K562 (cell line): ENCODE measurements at regions not wholly inside any gene's neighbourhood (a gene's known extent, or its start where the extent isn't known, plus 50 kb on each side); places are given as distances from the start of the nearest gene placed in this dataset.
A peak's percentile ranks its signal among the peaks of the same experiment; 100 is the strongest.
"Not testable (repeated sequence)": the region's sequence is repeated elsewhere in the genome, so short reads cannot be mapped to it uniquely, and the experiment has no call there.

Source experiments
- ATAC-seq: fragments of 200-7000 bp; cut with Tn5 transposase; 3 replicates; pipeline ENCODE4 v1.9.1; 2020; ENCODE audit warnings: moderate library complexity
- BruUV-seq: library from RNA; stranded (reverse); fragments of 400-500 nt; replicated peaks from 2 replicates; lab custom pipeline; 2021; lab: Mats Ljungman, UMichigan
- CTCF ChIA-PET: fragments of 300-600 bp; formaldehyde crosslinking; extraction: SDS; loops from one replicate; lab custom pipeline; 2021; ENCODE audit warnings: low intra/inter-chr PET ratio; lab: Yijun Ruan, JAX
- POLR2A ChIA-PET: fragments of 300-600, 350-650 bp; sonication (Branson Sonifier 250); formaldehyde crosslinking; extraction: SDS; loops from one replicate; lab custom pipeline; 2021; ENCODE audit warnings: antibody characterized with exemption, inconsistent platforms; lab: Yijun Ruan, JAX
- DNase-seq, 4 experiments: peaks; one replicate each; pipeline versions ENCODE4 v3.0.0 to v3.0.0-alpha.2; 2011 to 2018; ENCODE audit warnings: low spot score in 3 of 4, mixed read lengths in 3 of 4; ENCODE audit errors: extremely low read depth in 1 of 4
- FAIRE-seq: peaks from 2 replicates; lab custom pipeline; 2011; peaks lifted over from hg19 to GRCh38; lab: Jason Lieb, UNC
- H2AFZ ChIP-seq: 2 replicates; pipeline ENCODE4 v1.6.0; 2011; ENCODE audit warnings: low read depth, low read length, control low read depth, inconsistent platforms
- H3K27ac ChIP-seq: fragments of 200-600 bp; 3 replicates; pipeline ENCODE4 v1.8.0; 2011; ENCODE audit warnings: low read depth, mild to moderate bottlenecking, control low read depth, inconsistent platforms, low read length, moderate library complexity, mixed read lengths; ENCODE audit errors: extremely low read depth
- H3K27me3 ChIP-seq, 2 experiments: fragments of 300-600 bp in 1 of 2; 2 replicates in 1 of 2; 3 replicates in 1 of 2; pipeline versions ENCODE4 v1.6.0 to v1.8.0; 2011; ENCODE audit warnings: inconsistent platforms in 2 of 2, low read length in 2 of 2, mild to moderate bottlenecking in 1 of 2, mixed read lengths in 1 of 2, moderate library complexity in 1 of 2; ENCODE audit not compliant: control insufficient read depth in 2 of 2, insufficient read depth in 2 of 2
- H3K36me3 ChIP-seq: fragments of 300-600 bp; 3 replicates; pipeline ENCODE4 v1.8.0; 2011; ENCODE audit warnings: mild to moderate bottlenecking, low read length, inconsistent platforms; ENCODE audit not compliant: control insufficient read depth, insufficient read depth
- H3K4me1 ChIP-seq, 2 experiments: fragments of 200-600 bp in 1 of 2; replicated peaks in 1 of 2; 2 replicates in 1 of 2; 3 replicates in 1 of 2; pipeline versions ENCODE4 v1.5.1 to v1.8.0; 2011; ENCODE audit warnings: inconsistent platforms in 2 of 2, low read length in 2 of 2, mild to moderate bottlenecking in 1 of 2, mixed read lengths in 1 of 2, moderate library complexity in 1 of 2; ENCODE audit not compliant: control insufficient read depth in 2 of 2, insufficient read depth in 2 of 2
- H3K4me2 ChIP-seq: 2 replicates; pipeline ENCODE4 v1.6.1; 2011; ENCODE audit warnings: low read length, control low read depth, inconsistent platforms, mixed read lengths; ENCODE audit not compliant: insufficient read depth
- H3K4me3 ChIP-seq: fragments of 200-600 bp; sonication (generic), shearing (Covaris generic); 2 replicates; pipeline ENCODE4 v1.5.1; 2016; ENCODE audit warnings: control low read depth, inconsistent platforms
- H3K79me2 ChIP-seq: fragments of 200-600 bp; 3 replicates; pipeline ENCODE4 v1.8.0; 2011; ENCODE audit warnings: low read length, inconsistent platforms; ENCODE audit not compliant: control insufficient read depth, insufficient read depth
- H3K9ac ChIP-seq, 2 experiments: 2 replicates each; pipeline versions ENCODE4 v1.6.0 to v1.6.1; 2011; ENCODE audit warnings: low read depth in 2 of 2, low read length in 2 of 2, control low read depth in 1 of 2, inconsistent platforms in 1 of 2, mild to moderate bottlenecking in 1 of 2, mixed read lengths in 1 of 2; ENCODE audit not compliant: insufficient read depth in 1 of 2
- H3K9me1 ChIP-seq: one replicate; pipeline ENCODE4 v1.6.0; 2011; ENCODE audit warnings: inconsistent platforms, mild to moderate bottlenecking, low read length, moderate library complexity; ENCODE audit not compliant: control insufficient read depth, insufficient read depth
- H3K9me3 ChIP-seq: replicated peaks from 2 replicates; pipeline ENCODE4 v1.5.1; 2011; ENCODE audit warnings: low read depth, low read length, inconsistent platforms; ENCODE audit not compliant: control insufficient read depth, insufficient read depth
- H4K20me1 ChIP-seq: replicated peaks from 2 replicates; pipeline ENCODE4 v1.6.1; 2011; ENCODE audit warnings: low read length, inconsistent platforms, mixed read lengths; ENCODE audit not compliant: control insufficient read depth, insufficient read depth
- ASH1L ChIP-seq: fragments of 450-650 bp; IDR thresholded peaks from 2 replicates; pipeline ENCODE4 v1.6.1; 2018; ENCODE audit warnings: borderline replicate concordance, mild to moderate bottlenecking, low read depth; ENCODE audit not compliant: partially characterized antibody
- CEBPG ChIP-seq, 3 experiments: fragments of 200-800 bp in 1 of 3; sonication (Bioruptor generic) in 1 of 3; sonication (generic) in 1 of 3; formaldehyde crosslinking in 1 of 3; IDR thresholded peaks in 2 of 3; conservative IDR thresholded peaks in 1 of 3; 2 replicates each; pipeline versions ENCODE4 v1.6.1 to v1.8.0; 2016 to 2022; ENCODE audit warnings: missing compliant biosample characterization in 2 of 3, missing genetic modification characterization in 2 of 3, mild to moderate bottlenecking in 1 of 3, missing genetic modification reagents in 1 of 3
- GTF2F1 ChIP-seq: IDR thresholded peaks from 2 replicates; pipeline ENCODE4 v1.6.1; 2011; ENCODE audit warnings: low read depth, low read length, improper control_type of control experiment
- HLTF ChIP-seq: fragments of 450-650 bp; IDR thresholded peaks from 2 replicates; pipeline ENCODE4 v1.6.1; 2016
- KAT2B ChIP-seq: IDR thresholded peaks from one replicate; pipeline ENCODE4 v1.6.1; 2012; ENCODE audit warnings: low read depth, mild to moderate bottlenecking, control low read depth, inconsistent platforms, low read length, moderate library complexity
- NUFIP1 ChIP-seq: fragments of 450-650 bp; IDR thresholded peaks from 2 replicates; pipeline ENCODE4 v1.6.1; 2018; ENCODE audit not compliant: partially characterized antibody
- PTRF ChIP-seq: fragments of 450-650 bp; IDR thresholded peaks from 2 replicates; pipeline ENCODE4 v1.6.1; 2016; ENCODE audit warnings: mild to moderate bottlenecking, missing genetic modification characterization, missing compliant biosample characterization
- PYGO2 ChIP-seq: fragments of 450-650 bp; IDR thresholded peaks from 2 replicates; pipeline ENCODE4 v1.6.1; 2016; ENCODE audit warnings: mild to moderate bottlenecking, missing genetic modification characterization, moderate library complexity, missing compliant biosample characterization
- TCF7L2 ChIP-seq: fragments of 150-350 bp; IDR thresholded peaks from 2 replicates; pipeline ENCODE4 v1.6.1; 2016; ENCODE audit warnings: low read depth, mild to moderate bottlenecking, low read length, moderate library complexity
- ZEB2 ChIP-seq: fragments of 450-650 bp; IDR thresholded peaks from 2 replicates; pipeline ENCODE4 v1.6.1; 2016
- ZMIZ1 ChIP-seq, 2 experiments: fragments of 150-350 bp in 1 of 2; IDR thresholded peaks; 2 replicates each; pipeline ENCODE4 v1.6.1; 2012 to 2016; ENCODE audit warnings: low read depth in 2 of 2, low read length in 2 of 2, mild to moderate bottlenecking in 1 of 2, moderate library complexity in 1 of 2
- ZNF133 ChIP-seq: fragments of 250-450 bp; sonication (Bioruptor Pico); IDR thresholded peaks from 2 replicates; pipeline ENCODE4 v1.4.0; 2020; ENCODE audit warnings: mild to moderate bottlenecking
- ZNF140 ChIP-seq: fragments of 250-450 bp; sonication (Bioruptor Pico); IDR thresholded peaks from 2 replicates; pipeline ENCODE4 v1.8.0; 2021; ENCODE audit warnings: moderate library complexity, mild to moderate bottlenecking, inconsistent platforms
- WGBS: fragments of 100-300 bp; shearing (Covaris generic); methylation state at CpG from one replicate; pipeline ENCODE4 v1.1.6; 2016; ENCODE audit warnings: low coverage, mixed read lengths; ENCODE audit not compliant: insufficient coverage; ENCODE audit errors: missing lambda C conversion rate; 5-methylcytosine and 5-hydroxymethylcytosine counted together
- in situ Hi-C: fragments of 300-500 bp; cut with MboI; formaldehyde crosslinking; loops from 4 replicates; pipeline ENCODE4 v1.15.0; 2018; ENCODE audit warnings: inconsistent platforms, mixed read lengths
- intact Hi-C: fragments of 100-400 bp; cut with micrococcal nuclease; formaldehyde crosslinking; loops from 2 replicates; pipeline ENCODE4 v1.14.2; 2022

DNA sequence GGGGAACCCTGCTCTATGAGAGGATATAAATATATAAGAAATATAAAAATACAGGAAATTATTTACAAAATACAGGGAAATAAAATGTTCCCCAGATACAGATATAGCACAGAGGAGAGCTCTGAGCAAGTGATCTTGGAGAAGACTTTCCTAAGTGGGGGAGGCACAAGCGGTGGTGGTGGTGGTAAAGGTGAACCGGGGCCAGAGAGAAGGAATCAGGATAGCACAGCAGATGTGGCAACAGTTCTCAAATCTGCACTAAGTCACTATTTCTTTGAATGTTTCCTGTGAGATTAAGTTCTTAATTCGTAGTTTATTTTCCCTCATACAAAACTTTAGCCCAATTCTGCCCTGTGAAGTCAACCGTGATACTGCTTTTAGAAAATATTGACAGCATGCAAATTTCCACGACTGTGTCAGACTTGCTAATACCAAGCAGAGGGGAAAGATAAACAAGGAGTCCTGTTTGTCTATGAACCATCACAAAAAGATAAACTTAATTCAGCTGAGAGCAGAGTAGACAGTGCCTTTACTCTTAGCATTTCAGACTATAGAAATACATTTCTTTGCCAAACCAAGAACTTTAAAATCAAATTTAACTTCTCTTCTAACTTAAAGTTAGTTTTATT is 237.5 kb upstream of the POGK start:
- TF ChIP-seq KAT2B (no peak), HLTF (no peak), PTRF (no peak), PYGO2 (tag) (no peak), ZMIZ1 (IDR thresholded peaks at IDR 0.05; ENCODE audit: low read depth in 2 of 2, low read length in 2 of 2) (no peak), TCF7L2 (no peak), CEBPG (CRISPR knock-in tag; IDR thresholded peaks at IDR 0.05) (no peak), CEBPG (tag; conservative IDR thresholded peaks at IDR 0.05 in 1 of 2, IDR thresholded peaks at IDR 0.05 in 1 of 2) (no peak), ZNF140 (CRISPR knock-in tag) (no peak), ZEB2 (no peak), ASH1L (no peak), GTF2F1 (no peak), ZNF133 (CRISPR knock-in tag) (no peak), NUFIP1 (no peak)
- Histone ChIP-seq H3K4me3 (no peak overlapping the region), H3K79me2 (no peaks in the 10 kb centered on the region), H3K27ac (no peak overlapping the region), H3K36me3 (no peaks in the 10 kb centered on the region), H3K9me1 (no peaks in the 10 kb centered on the region), H3K9ac (no peak overlapping the region), H3K9me3 (no peaks in the 10 kb centered on the region), H3K27me3 (no peaks in the 10 kb centered on the region), H3K4me2 (no peak overlapping the region), H4K20me1 (no peaks in the 10 kb centered on the region), H3K4me1 (peaks cover 0 to 9% of the 10 kb centered on the region in 2 experiments; a peak in 2 of 5 replicates), H2AFZ (peak overlapping the region; percentile 74)
- DNase-seq (no peak), FAIRE-seq (no peak), ATAC-seq (peak; percentile 54)
- intact Hi-C loops (no loop called here), in situ Hi-C loops (no loop called here)
- WGBS, result 31% methylated on average over 5 of the region's 5 CpGs
- BruUV-seq, result no TSS peak
- CTCF ChIA-PET, result no interaction called here
- POLR2A ChIA-PET, result interaction anchor here (0.6 kb wide), 1 partner anchor 250 kb away, joined by 3 read pairs; no protein-coding TSS in a partner anchor

- ATAC-seq, H3K27me3 ChIP-seq, H3K9ac ChIP-seq, CTCF ChIA-PET, H4K20me1 ChIP-seq, H3K4me1 ChIP-seq, H3K4me3 ChIP-seq, H3K36me3 ChIP-seq, in situ Hi-C loops, BruUV-seq, DNase-seq, intact Hi-C loops, H3K9me1 ChIP-seq, H3K79me2 ChIP-seq, H3K4me2 ChIP-seq, H2AFZ ChIP-seq, H3K9me3 ChIP-seq, FAIRE-seq, H3K27ac ChIP-seq: not testable (repeated sequence)
- POLR2A ChIA-PET, result interaction anchor here (1.3 kb wide), 1 partner anchor 9 kb away, joined by 3 read pairs; no protein-coding TSS in a partner anchor
- 55% methylated on average over 1 of the region's 3 CpGs for WGBS
These were observed 236.5 kb upstream of the POGK start for GRCh38 chr1:166602801-166603200.
